ENCODE measurements at regions not wholly inside any gene's neighbourhood (a gene's known extent, or its start where the extent isn't known, plus 50 kb on each side); places are given as distances from the start of the nearest gene placed in this dataset.
A peak's percentile ranks its signal among the peaks of the same experiment; 100 is the strongest.
"Not testable (repeated sequence)": the region's sequence is repeated elsewhere in the genome, so short reads cannot be mapped to it uniquely, and the experiment has no call there.

GRCh38 chr2:21715887-21716286 is 592.1 kb downstream of the TDRD15 start:
- peak; percentile 77 for DNase-seq

DNA sequence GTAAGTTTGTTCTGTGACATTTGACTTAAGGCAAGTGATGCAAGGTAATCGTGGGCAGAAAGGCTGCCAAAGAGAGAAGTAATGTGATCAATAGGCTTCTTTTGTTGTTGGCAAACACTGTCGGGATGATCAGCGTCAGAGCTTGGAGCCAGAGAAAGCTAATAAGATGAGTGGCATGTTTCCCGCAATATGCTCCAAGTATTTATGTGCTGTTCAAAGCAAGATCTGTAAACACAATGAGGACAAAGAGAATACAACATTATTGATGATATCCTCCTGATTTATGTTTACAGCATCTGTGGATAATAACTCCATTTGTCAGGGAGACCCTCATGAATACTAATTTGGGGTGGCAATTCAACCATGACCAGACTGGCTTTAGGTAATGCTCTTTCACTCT is 603.3 kb downstream of the TDRD15 start:
- DNase-seq: no peak

DNA sequence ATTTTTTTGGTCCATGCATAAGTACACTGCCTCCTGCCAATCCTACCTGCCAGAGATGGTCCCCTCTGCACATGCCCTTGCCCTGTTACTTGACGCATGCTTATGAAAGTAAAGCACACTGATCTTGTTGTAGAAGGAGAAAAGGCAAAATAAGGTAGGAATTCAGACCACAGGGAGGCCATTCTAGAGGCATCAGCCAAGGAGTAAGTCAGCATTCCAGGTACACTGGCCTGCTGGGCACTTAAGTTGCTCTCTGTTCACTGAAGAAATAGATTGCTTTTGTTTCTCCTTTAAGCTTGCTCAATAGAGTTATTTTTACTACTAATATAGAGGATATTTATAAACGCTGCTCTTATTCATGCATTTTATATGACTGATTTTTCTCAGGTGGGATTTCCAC is 604.4 kb downstream of the TDRD15 start:
- DNase-seq: no peak

DNA sequence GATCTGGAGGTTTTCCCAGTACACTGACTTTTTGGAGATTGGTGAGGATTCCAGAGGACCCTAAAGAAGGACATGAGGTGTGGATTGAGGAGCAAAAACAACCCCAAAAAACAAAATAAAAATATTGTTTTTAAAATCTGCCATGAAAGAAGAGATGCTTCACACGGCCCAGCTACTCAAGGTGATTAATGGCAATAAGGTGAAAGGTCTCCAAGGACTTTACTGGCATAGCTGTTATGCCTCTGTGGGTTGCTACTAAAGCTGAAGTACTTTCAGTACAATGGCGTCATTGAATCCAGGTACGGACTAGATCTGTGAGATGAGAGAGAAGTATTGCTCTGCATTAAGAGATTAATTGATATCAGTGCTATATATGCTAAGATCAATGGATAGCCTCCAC is 606.4 kb downstream of the TDRD15 start:
- DNase-seq: no peak

GRCh38 chr2:21740484-21740883 is 616.7 kb downstream of the TDRD15 start:
- DNase-seq: no peak

DNA sequence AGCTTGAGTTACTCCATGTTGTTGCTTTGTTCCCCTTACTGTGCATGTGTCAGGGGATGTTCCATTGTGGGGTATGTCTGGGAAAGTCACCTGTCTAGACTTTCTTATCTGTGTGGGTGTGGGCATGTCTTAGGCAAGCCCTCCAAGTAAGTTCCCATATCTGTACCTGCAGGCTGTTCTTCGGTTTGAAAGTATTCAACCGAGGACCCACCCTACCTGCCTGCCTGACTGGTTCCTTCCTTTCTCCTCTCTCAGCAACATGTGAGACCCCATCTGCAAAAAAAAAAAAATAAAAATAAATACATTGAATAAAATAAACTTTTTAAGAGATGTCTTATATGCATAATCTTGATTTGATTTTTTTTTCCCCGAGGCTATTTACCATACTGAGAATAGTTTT is 622.7 kb downstream of the TDRD15 start:
- DNase-seq: no peak

DNA sequence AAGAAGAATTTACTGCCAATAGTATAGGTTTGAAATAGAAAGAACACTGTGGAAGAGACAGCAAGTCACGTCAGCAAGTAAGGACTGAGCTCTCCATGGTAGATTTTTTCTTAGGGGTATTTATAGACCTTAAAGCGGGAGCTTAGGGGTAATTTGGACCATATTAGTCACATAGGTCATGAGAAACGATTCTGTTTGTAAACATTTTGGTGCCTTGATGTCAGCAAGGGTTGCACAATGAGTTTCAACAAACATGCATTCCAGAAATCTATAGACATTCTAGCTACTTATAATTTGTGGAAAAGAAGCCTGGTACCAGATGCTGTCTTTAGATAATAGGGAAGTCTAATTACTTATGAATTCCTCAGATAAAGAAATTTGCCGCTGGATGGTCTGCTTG is 624.7 kb downstream of the TDRD15 start:
- DNase-seq: no peak

DNA sequence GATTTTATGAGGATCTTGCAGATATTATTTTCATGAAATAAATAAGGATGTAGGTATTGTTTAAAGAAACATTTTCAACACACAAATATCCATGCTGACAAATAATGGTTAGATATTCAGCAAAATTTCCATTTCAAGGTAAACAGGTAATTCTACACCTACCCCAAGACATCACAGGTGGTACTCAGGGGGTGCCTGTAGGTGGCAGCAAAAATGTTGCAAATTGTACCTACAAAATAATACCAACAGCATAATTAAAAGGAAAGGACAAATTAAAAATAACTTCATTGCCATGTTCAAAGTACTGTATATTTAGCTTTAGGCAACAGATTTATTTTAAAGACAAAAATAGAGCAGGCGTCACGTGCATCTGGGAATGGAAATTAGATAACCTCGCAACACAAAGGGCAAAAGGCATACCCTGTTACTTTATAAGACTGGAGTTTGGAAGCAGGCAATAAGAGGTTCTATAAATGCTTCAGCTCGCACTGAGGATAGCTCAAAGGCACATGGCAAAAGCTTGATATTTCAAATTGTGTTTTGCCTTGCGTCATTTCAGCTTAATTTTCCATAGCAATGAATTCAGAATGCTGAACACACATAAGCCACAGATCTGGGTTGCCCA is 630.5 kb downstream of the TDRD15 start:
- DNase-seq: no peak

GRCh38 chr2:21757805-21758430 is 634.1 kb downstream of the TDRD15 start:
- peak; percentile 38 for DNase-seq

DNA sequence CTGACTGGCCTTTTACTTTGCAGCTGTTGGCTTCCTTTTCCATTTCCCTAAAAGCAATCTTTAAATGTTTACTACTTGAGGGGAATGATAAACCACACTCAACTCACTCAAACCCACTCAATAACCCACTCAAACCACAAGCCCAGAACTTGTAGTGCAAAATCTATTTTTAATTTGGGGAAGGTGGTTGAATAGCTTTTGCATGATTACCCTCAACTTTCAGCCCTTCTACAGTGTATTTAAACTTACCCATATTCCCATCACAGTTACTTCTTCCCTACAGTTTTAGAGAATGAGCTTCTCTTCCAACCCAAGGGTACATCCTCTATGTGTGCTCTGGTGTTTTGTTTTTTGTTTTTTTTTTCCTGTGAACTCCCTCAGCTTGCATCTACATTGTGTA is 636.1 kb downstream of the TDRD15 start:
- DNase-seq: no peak

GRCh38 chr2:21761361-21761760 is 637.6 kb downstream of the TDRD15 start:
- no peak for DNase-seq

GRCh38 chr2:21763501-21763900 is 639.7 kb downstream of the TDRD15 start:
- DNase-seq: no peak

- DNase-seq: no peak
Measured at GRCh38 chr2:21770787-21771186, 647.0 kb downstream of the TDRD15 start.

DNA sequence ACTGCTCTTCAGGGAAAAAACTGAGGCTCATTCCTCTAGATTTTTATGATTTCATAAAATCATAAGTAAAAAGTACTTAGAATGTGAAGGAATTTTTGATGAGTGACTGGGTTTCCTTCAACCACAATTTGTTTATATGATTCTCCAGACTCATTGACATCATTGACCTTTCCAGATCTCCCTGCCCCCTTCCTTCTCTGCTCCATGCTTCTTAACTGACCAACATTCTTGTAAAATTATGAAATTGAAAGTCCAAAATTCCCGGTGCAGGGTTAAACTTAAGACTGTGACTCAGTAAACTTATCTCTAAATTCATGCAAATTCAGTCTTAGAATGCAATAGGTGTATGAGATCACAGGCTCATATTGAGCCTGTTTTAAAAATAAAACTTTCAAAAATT is 648.9 kb downstream of the TDRD15 start:
- no peak for DNase-seq

DNA sequence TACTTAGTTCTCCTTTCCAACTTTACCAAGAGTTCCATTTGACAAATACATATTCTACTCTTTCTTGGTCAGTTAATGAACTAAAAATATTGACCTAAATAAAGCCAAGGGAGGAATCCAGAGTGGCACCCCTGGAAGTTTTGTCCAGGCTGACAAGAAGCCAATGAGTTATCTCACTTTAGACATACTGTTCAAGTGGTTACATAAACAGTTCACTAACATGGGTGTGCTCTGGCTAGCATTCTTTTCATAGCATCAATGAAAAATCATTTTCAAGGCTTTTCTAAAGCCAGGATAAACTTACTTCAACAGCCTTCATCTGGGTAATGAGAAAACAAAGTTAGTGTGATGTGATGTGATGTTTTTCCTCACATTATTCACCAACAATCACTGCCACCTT is 649.4 kb downstream of the TDRD15 start:
- no peak for DNase-seq

- no peak for DNase-seq
Measured at GRCh38 chr2:21774691-21775368, 651.1 kb downstream of the TDRD15 start.

GRCh38 chr2:21779786-21780185 is 656.0 kb downstream of the TDRD15 start:
- no peak for DNase-seq

GRCh38 chr2:21781962-21782361 is 658.2 kb downstream of the TDRD15 start:
- no peak for DNase-seq

DNA sequence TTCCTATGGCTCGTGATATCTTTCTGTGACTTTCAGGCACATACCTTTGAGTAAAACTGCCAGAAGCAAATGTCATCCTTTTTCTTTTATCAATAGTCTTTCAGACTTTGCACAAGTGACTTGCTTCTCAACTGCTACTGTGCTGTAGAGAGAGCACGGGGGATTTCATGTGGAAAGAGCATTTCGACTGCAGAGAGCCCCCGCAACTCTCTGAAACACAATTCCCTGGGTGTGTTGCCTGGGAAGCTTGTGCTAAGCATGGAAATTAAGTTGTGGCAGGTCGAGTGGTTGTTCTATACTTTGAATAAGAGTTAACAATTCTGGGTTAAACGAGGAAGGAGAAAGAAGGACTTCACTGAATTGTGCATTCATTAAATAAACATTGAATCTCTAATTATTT is 659.1 kb downstream of the TDRD15 start:
- no peak for DNase-seq

GRCh38 chr2:21787941-21788340 is 664.2 kb downstream of the TDRD15 start:
- no peak for DNase-seq

DNA sequence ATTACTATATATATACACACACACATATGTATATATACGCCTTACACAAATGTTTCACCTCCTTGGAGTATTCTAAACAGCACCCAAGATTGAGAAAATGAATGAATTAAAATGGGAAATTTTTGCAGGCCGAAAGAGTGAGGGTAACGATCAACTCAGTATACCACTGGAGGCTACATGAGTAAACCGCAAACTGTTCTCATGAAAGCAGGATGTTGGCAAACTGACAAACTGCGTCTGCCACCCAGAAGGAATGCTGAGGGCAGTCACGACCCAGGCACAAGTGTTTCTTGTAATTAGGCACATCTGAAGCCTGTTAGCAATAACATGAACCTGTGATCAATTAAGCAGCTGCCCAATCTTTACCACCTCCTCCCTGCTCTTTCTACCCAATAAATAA is 666.5 kb downstream of the TDRD15 start:
- DNase-seq: not testable (repeated sequence)

GRCh38 chr2:21792571-21792970 is 668.8 kb downstream of the TDRD15 start:
- DNase-seq: no peak

- no peak for DNase-seq
Measured at GRCh38 chr2:21793461-21793860, 669.7 kb downstream of the TDRD15 start.

- no peak for DNase-seq
Measured at GRCh38 chr2:21794611-21795010, 670.8 kb downstream of the TDRD15 start.

Data from tongue (tissue), 1 donor.